NOMO-1 (cell line): ENCODE measurements at regions not wholly inside any gene's neighbourhood (a gene's known extent, or its start where the extent isn't known, plus 50 kb on each side); places are given as distances from the start of the nearest gene placed in this dataset.
"Not testable (repeated sequence)": the region's sequence is repeated elsewhere in the genome, so short reads cannot be mapped to it uniquely, and the experiment has no call there.

Source experiments
- DNase-seq, 2 experiments: peaks; one replicate each; lab custom pipeline; 2025; ENCODE audit not compliant: unreplicated experiment in 2 of 2; lab: John Stamatoyannopoulos, UW

DNA sequence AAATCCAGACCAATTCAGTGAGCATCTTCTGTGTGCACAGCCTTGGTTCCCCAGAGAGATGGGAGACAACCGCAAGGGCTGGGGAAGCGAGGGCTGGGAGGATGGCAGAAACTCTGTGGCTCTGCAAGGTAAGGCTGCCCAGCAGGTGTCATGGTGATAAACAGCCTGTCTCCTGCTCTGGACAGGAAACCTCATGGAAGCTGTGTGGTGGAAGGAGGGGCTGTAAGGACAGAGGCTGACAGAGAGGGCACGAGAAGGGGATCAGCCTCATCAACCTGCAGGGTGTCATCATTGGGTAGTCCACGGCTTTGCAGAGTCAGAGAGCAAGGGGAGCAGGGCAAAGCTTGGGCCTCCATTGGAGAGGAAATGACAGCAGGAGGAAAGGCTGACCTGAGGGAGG is 138.4 kb upstream of the CADM1 start:
- no peak for DNase-seq

DNA sequence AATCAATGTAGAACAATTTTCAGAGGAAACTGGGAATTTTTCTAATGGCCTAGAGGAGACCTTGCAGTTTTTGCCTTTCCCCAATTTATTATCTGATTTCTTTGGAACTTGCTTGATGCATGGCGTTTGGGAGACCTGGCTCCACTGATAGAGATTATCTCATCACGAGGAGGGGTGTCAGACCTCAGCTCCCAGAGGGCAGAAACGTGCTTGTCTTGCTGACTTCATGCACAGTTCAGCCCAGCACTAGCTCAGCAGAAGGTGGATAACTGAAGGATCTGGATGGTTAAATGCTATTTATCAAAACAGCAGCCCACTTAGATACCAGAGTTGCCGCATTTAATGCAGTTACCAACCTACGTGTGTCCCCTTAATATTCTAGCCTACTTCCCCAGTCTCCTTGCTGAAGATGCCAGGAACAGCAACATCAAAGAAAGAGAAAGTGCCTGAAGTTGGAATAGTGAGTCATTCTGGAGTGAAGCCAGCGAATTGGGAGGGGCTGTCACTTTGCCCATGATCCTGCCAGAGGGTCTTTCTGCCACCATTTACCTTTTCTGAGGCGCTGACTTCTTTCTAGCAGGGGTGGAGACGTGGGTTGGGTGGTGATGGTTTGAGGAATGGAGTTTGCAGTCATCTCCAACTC is 133.5 kb upstream of the CADM1 start:
- DNase-seq, result no peak

DNA sequence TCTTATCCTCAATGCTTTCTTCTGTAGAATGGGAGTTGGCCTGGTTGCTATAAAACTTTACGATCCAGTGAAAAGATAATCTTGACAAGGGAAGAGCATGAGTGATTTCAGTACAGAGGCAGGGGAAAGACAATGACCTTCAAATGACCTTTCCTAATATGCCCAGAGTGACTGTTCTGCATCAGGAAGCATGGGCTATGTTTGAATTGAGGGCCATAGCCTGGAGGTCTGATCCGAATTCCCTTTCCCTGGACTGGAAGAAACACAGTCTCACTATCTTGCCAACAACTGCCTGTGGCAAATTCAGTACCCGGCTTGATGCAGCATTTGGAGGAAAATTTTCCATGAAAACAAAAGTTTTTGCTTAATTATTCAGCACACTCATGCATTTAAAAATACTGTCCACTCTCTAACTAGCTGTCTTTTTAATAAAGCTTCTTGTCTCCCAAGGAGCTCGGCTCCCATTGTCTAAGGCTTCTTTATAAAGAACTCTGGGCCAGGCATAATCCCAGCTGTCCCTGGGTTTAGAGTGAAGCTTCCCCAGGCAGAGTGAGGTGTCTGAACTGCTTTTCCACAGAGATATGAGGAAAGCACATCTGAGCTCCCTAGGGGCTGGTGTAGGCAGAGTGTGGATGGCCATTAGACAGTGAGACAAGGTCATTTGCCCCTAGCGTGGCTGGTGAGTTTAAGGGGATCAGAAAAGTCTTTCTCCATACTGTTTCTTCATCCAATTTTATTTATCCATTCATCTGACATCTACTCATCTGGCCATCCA is 132.7 kb upstream of the CADM1 start:
- no peak for DNase-seq

DNA sequence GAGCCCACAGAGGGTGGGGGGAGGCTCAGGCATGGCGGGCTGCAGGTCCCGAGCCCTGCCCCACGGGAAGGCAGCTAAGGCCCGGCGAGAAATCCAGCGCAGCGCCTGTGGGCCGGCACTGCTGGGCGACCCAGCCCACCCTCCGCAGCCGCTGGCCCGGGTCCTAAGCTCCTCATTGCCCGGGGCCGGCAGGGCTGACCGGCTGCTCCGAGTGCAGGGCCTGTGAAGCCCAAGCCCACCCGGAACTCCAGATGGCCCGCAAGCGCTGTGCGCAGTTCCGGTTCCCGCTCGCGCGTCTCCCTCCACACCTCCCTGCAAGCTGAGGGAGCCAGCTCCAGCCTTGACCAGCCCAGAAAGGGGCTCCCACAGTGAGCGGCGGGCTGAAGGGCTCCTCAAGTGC is 129.8 kb upstream of the CADM1 start:
- DNase-seq, result not testable (repeated sequence)

DNA sequence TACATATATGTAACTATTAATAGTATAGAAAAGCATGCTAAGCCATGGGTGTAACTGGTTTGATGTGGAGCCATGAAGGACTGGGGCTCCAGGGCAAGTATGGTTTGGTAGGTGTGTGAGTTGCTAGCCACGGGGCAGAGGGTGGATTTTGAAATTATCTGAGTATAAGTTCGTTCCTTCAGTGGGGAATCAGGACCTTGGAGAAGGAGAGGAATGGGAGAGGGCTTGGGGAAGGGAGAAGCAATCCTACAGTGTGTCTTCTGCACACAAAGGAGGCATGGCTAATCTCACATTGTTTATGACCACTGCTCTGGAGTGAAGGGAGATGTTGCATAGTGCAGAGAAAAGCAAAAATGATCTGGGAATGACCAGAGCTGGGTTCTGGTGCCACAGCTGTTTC is 127.8 kb upstream of the CADM1 start:
- no peak for DNase-seq

DNA sequence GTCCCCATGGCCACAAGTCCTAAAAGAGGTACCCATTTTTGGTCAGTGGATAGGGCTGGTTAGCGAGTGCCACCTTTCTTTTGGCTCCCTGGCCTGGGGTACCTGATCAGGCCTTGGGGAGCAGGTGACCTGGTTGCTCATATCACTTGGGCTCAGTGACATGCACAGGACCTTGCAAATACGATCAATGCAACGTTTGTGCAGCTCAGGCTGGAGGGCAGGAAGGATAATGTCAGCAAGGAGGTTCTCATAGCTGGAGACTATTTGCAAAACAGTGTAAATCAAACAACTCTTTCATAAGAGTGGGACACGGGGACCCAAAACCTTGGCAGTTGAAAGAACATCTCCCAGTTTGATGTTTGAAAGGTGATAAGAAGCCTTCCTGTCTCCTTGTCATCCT is 127.4 kb upstream of the CADM1 start:
- DNase-seq, result no peak

DNA sequence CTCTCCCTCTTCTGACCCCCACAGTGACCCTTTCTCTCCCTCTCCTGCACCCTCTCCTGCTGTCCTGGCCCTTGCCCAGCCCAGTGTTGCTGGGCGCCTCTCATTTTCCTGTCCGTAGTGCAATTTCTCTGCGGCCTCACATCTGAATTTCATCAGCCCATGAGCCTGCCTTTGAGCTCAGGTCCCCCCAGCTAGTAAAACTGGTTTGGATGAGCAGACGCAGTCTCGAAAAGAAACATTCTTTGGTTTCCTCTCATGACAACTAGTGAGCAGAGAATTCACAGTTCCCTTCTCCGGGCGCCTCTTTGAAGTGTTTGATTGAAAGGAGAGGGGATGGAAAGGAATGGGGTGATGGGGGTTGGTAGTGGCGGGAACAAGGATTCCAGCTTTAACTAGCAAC is 126.0 kb upstream of the CADM1 start:
- DNase-seq, result no peak

DNA sequence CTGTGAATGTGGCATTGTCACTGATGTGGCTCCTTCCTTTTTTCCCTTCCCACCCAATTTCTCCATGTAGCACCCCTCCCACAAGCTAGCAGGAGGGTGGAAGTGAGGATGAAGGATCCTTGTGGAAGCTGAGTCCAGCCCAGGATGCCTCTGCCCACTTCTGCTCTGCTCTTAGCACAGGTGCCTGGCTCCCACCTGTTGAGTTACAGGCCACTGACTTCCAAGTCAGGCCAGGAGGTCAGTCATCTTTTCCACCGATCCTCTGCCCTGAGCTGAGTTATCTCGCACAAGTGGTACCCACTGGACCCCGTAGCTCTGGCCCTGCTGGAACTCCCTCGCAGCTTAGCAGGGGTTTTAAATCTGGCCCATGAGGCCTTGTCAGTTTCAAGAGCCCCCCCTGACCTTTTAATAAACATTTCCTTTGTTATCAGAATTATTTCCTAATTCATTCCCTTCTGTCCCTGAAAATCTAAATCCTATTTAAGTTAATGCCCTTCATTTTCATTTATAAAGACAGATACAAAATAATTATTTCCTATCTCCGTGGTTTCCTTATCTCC is 125.3 kb upstream of the CADM1 start:
- no peak for DNase-seq

DNA sequence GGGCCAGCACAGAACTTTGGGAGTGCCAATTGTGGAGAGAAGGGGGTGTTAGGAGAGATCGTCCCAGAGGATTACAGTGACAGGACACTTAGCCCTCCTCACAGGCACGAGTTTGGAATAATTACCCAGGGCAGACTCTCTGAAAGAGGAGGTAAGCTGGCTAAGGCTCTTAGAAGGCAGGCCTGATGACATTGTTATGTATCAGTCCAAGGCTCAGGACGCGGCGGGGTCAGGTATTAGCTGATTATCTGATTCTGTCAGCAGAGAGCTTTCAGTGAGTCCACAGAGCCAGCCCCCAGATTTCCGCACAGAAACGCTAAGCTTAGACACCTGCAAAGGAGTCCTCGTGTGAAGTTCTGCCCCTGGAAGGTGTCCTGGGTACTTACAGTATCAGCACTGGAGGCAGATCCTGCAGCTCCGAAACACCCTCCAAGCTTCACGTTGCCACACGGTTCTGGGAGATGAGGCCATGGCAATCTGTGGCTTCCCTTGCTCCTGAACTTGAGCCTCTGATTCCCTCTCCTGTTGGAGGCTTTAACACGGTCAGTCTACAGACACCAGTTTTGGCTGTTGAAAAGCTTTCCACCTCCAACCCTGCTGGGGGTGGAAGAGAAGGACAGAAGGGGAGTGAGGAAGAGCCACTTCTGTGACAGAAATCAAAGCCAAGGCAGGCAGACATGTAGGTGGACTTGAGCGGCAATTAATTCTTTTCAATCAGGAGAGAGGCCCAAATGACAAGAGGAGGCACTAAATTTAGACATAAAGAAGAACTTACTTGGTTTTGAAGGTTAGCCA is 123.6 kb upstream of the CADM1 start:
- no peak for DNase-seq

DNA sequence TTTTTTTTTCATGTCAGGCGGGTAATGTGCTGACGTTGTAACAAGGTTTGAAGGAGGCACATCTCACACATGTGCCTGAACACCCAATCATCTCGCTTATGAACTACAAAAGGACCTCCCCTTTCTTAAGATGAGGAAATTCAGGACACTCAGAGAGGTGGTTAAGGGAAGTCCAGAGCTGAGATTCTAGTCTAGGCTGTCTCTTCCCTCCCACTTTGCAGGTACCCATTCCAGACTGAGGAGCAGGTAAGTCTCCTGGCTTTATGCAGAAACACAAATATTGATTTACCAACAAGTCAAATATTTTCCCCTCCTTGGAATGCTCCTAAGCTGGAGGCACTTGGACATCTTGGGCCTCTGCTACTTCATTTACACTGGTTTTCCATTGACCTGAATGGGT is 122.9 kb upstream of the CADM1 start:
- DNase-seq, result no peak

DNA sequence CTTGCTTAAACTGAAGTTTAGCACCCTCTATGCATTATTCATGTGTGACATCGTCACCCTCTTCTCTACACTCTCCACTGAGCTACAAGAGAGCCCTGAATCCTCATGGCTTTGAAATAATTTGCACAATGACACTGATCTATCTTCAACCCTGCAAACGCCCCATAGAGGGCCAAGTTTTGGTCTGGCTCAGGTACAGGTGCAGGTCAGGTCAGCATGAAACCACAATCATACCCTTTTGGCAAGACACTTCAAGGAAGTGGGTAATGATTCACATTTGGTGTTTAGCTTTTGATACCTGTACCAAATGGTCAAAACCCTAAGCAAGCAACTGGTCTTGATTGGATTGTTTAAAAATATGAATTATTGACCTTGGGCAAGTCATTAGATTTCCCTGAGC is 122.2 kb upstream of the CADM1 start:
- no peak for DNase-seq

DNA sequence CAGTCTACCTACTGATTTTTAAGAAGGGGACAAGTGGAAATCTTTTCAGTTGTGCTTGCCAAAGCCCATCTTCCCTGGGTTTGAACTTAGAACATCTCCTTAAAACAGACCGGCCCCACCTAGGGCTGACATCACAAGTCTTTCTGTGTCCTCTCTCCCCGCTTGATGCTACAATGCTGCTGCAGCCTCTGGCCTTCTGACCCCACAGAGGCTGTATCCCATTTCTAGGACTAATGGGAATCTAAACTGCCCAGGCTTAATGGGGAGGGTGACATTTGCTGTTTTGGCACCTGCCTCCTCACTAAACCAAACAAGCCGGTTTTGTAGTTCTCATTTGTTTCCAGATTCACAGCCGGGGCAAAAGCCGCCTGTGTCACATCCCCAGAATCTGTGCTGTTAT is 121.3 kb upstream of the CADM1 start:
- no peak for DNase-seq

DNA sequence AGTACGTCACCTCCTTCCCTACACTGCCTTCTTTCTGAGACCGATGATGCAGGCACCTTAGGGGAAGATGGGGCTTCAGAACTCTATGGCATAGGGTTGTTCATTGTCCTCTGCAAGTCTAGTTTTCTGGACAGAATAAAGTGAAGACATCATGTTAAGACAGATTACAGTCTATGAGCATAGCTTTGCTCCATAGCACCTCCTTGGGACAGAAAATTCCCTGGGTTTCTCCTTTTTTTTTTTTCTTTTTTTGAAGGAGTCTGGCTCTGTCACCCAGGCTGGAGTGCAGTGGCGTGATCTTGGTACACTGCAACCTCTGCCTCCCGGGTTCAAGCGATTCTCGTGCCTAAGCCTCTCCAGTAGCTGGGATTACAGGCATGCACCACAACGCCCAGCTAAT is 119.8 kb upstream of the CADM1 start:
- no peak for DNase-seq

DNA sequence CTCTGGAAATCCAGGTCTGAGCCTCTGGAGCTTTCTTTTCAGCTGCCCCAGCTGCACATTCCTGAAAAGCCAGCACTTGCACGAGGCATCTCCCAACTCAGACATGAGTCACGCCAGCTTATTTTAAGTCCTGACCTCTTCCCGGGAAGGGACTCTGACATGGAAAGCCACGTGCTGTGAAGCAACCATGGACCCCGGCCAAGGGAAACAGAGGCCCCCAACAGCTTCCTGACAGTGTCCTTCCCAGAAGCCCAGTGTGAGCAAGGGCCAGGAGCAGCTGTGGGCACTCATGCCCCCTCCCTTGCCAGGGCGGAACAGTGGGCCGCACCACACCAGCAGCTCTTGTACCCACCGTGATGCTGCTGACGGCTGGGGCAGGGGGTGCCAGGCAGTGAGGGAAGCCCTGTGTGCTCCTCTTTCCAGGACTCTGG is 118.8 kb upstream of the CADM1 start:
- no peak for DNase-seq

DNA sequence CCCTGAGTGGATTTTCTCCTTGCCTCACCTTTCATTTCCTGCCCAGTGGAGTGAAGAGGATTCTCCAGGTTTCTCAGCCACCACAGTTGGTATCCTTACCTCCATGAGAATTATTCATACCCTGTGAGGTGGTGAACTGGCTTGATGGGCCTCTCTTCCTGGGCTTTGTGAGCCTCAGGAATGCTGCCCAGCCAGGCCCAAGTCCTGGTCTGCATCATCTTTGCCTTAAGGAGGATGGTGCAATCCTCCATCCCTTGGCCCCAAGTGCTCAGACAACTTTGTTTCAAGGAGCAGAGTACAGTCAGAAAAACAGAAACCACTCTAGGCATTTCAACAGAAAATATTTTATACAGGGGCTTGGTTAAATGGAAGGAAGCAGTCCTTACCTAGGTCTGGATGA is 114.2 kb upstream of the CADM1 start:
- no peak for DNase-seq

DNA sequence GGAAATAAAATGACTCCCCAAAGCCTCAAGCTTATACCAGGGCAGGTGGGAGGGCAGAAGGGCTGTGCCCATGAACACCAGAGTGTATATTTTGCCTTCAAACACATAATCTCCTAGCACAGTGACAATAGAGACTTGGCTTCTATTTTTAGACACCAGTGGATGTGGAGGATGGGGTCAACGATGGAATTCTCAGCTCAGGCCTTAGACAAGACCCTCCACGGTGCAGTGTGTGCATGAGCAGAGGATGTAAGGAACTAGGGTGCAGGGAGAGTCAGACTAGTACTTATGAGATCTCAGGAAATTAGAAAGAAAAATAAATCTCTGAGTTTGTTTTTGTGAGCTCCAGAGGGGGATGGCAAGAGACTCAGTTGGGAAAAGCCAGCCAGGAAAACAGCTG is 113.6 kb upstream of the CADM1 start:
- no peak for DNase-seq

DNA sequence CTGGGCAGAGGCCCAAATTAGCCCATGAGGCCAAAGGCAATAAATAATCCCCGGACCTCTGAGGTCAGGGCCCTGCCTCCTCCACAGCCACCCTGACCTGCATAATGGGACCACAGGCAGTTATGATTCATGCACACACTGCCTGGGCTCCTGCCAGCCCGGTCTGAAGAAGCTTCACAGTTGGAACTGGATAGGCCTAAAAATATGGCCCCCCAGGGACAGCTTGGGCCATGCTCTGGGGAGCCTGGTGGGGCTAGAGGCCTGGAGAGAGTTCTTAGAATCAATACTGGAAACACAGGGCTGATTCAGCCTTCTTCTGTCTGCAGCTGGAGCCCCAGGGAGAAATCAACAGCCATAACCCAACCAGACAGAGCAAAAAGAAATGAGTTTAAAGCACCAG is 112.8 kb upstream of the CADM1 start:
- no peak for DNase-seq

DNA sequence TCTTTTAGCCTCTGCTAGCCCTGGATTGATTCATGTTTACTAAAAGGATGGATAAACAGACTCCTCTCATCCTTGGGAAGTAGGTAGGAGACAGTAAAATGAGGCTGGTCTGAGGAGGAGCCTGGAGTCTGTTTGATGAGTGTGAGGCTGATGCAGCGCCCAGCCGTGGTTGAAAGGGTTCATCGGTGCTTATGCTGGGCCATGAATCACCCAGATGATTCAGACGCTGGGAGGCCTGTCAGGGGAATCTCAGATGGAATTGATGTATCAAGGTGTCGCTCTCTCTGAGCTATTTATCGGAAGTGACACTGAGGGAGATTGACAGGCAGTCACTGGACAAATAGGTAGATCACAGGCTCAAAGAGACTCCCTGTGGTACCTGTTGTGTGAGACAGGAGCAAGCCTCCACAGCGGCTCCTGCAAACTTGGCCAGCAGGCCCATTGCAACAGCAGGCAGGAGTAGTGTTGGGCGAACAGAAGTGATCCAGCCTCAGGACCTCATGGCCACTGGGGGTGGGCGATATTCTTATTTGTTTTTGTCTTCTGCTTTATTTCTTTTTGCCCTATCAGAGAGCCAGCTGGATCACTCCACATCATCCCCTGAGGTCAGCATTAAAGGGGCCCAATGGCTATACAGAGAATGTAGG is 109.9 kb upstream of the CADM1 start:
- no peak for DNase-seq

DNA sequence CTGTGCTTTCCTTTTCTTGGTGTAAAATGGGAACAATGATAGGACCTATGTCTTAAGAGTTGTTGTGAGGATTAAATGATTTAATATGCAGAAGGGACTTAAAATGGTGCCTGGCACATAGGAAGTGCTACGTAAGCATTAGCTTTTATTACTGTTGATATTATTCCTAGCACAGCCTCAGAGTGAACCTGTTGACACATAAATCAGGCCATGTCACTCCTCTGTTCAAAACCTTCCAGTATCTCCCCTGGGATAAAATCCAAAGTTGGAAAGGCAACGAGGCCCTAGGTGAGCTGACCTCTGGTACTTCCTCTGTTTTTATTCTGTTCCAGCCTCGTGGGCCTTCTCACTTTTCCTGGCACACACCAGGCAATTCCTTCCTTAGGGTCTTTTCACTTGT is 108.8 kb upstream of the CADM1 start:
- DNase-seq, result no peak

DNA sequence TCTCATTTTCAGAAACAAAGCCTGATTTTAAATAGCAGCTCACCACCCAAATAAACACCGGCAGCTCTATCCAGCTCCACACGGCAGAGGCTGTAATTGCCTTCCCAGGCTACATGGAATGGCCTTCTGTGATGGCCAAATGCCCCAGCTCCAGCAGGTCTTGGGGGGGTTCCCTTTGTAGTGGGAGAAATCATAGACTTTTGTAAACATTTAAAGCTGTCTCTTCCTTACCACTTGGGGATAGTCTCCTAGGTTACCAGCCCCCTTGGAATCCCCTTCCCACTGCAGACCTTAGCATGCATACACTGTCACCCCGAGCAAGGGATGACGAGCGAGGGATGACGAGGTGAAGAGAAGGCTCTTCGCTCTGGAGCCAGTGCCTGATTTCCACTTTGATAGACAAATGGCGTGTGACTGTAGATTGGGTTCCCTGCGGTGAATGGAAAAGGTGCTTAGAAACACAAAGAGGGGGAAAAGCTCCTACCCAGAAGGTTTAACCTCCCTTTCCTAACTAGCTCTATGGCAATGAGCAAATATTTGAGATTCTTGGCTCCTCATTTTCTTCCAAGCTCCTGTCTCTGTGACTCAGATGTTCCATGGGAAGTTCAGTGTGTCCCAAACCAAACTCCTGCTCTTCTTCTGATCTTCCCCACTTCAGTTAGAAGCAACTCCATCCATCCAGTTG is 108.0 kb upstream of the CADM1 start:
- no peak for DNase-seq

DNA sequence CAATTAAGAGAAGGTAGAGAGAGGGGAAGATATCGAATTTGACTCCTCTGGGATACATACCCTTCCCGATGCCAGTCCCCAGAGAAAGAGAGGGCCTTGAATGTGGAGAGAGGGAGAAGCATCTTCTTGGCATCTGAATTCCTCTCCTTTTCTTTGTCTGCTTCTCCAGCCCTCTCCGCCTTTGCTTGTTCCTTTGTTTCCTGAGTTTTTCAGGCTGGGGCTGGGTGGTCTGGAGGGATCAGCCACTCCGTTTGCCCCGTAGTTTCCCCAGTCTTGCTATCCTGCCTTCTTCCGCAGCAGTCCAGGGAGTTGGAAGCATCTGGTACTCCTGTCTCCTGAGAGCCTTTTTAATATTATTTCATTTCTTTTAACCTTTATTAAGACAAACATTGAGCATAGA is 107.1 kb upstream of the CADM1 start:
- no peak for DNase-seq
